IMR-90 (cell line): ENCODE measurements at regions not wholly inside any gene's neighbourhood (a gene's known extent, or its start where the extent isn't known, plus 50 kb on each side); places are given as distances from the start of the nearest gene placed in this dataset.

Experiments
- ATAC-seq: fragments of 200-7000 bp; cut with Tn5 transposase; 2 replicates; pipeline ENCODE4 v1.9.1; 2020; ENCODE audit warnings: low read depth, mild to moderate bottlenecking, moderate library complexity
- BruUV-seq: library from RNA; stranded (reverse); fragments of 400-500 nt; replicated peaks from 2 replicates; lab custom pipeline; 2021; lab: Mats Ljungman, UMichigan
- CTCF ChIA-PET: fragments of 300-600 bp; formaldehyde crosslinking; extraction: SDS; loops from one replicate; lab custom pipeline; 2021; ENCODE audit warnings: antibody characterized with exemption; lab: Yijun Ruan, JAX
- POLR2A ChIA-PET: fragments of 300-600 bp; sonication (Branson Sonifier 250); formaldehyde crosslinking; loops from one replicate; lab custom pipeline; 2022; ENCODE audit warnings: antibody characterized with exemption; ENCODE audit not compliant: unreplicated experiment; lab: Charles Lee
- DNase-seq: peaks from one replicate; pipeline ENCODE4 v3.0.0; 2013
- H2AFZ ChIP-seq: replicated peaks from 2 replicates; pipeline ENCODE3; 2013; ENCODE audit warnings: low read length, mild to moderate bottlenecking; ENCODE audit not compliant: poor library complexity
- H2AK5ac ChIP-seq: 2 replicates; pipeline ENCODE4 v1.6.1; 2013; ENCODE audit warnings: low read depth, low read length, inconsistent platforms
- H2AK9ac ChIP-seq: replicated peaks from 2 replicates; pipeline ENCODE3; 2013; ENCODE audit warnings: mild to moderate bottlenecking, low read depth, low read length, moderate library complexity; ENCODE audit not compliant: poor library complexity
- H2BK120ac ChIP-seq: 2 replicates; pipeline ENCODE4 v1.6.1; 2013; ENCODE audit warnings: low read depth, low read length, inconsistent platforms
- H2BK15ac ChIP-seq: 3 replicates; pipeline ENCODE4 v1.6.1; 2013; ENCODE audit warnings: low read depth, low read length, inconsistent platforms
- H2BK20ac ChIP-seq: 2 replicates; pipeline ENCODE4 v1.6.1; 2013; ENCODE audit warnings: low read depth, mild to moderate bottlenecking, inconsistent platforms, low read length, moderate library complexity
- H2BK5ac ChIP-seq: 2 replicates; pipeline ENCODE4 v1.6.1; 2013; ENCODE audit warnings: mild to moderate bottlenecking, low read depth, low read length, inconsistent platforms; ENCODE audit not compliant: poor library complexity, severe bottlenecking
- H3K14ac ChIP-seq: replicated peaks from 2 replicates; pipeline ENCODE4 v1.6.1; 2013; ENCODE audit warnings: low read depth, low read length, inconsistent platforms
- H3K18ac ChIP-seq: 2 replicates; pipeline ENCODE4 v1.6.1; 2013; ENCODE audit warnings: low read depth, low read length, control low read depth
- H3K23ac ChIP-seq: 2 replicates; pipeline ENCODE4 v1.6.1; 2013; ENCODE audit warnings: low read depth, low read length, inconsistent platforms
- H3K27ac ChIP-seq: 2 replicates; pipeline ENCODE4 v1.5.1; 2013; ENCODE audit warnings: mild to moderate bottlenecking, control low read depth, low read length; ENCODE audit not compliant: insufficient read depth
- H3K27me3 ChIP-seq: 2 replicates; pipeline ENCODE4 v1.6.1; 2013; ENCODE audit warnings: low read length; ENCODE audit not compliant: control insufficient read depth, insufficient read depth
- H3K36me3 ChIP-seq: 2 replicates; pipeline ENCODE4 v1.6.1; 2013; ENCODE audit warnings: low read length, mixed read lengths; ENCODE audit not compliant: control insufficient read depth, insufficient read depth
- H3K4ac ChIP-seq: 2 replicates; pipeline ENCODE4 v1.6.1; 2013; ENCODE audit warnings: low read depth, low read length, inconsistent platforms
- H3K4me1 ChIP-seq: 2 replicates; pipeline ENCODE4 v1.6.1; 2013; ENCODE audit warnings: low read length, mixed read lengths; ENCODE audit not compliant: control insufficient read depth, insufficient read depth
- H3K4me2 ChIP-seq: 2 replicates; pipeline ENCODE4 v1.6.1; 2013; ENCODE audit warnings: low read depth, mild to moderate bottlenecking, control low read depth, low read length, moderate library complexity
- H3K4me3 ChIP-seq: 2 replicates; pipeline ENCODE4 v1.5.1; 2013; ENCODE audit warnings: low read depth, mild to moderate bottlenecking, control low read depth, low read length, moderate library complexity; ENCODE audit not compliant: insufficient read depth
- H3K56ac ChIP-seq: 2 replicates; pipeline ENCODE4 v1.6.1; 2013; ENCODE audit warnings: low read length, inconsistent platforms; ENCODE audit not compliant: insufficient read depth; ENCODE audit errors: extremely low read depth
- H3K79me1 ChIP-seq, 2 experiments: 2 replicates each; pipeline ENCODE4 v1.6.1; 2013; ENCODE audit warnings: low read length in 2 of 2, inconsistent platforms in 1 of 2, low read depth in 1 of 2
- H3K9ac ChIP-seq: 2 replicates; pipeline ENCODE4 v1.6.1; 2013; ENCODE audit warnings: low read depth, low read length, control low read depth
- H3K9me1 ChIP-seq: 2 replicates; pipeline ENCODE4 v1.6.1; 2013; ENCODE audit warnings: low read length, inconsistent platforms; ENCODE audit not compliant: insufficient read depth
- H3K9me3 ChIP-seq: 2 replicates; pipeline ENCODE4 v1.6.1; 2013; ENCODE audit warnings: low read length; ENCODE audit not compliant: control insufficient read depth, insufficient read depth
- H4K20me1 ChIP-seq: 2 replicates; pipeline ENCODE4 v1.6.1; 2013; ENCODE audit warnings: low read length, inconsistent platforms; ENCODE audit not compliant: insufficient read depth
- H4K5ac ChIP-seq: 2 replicates; pipeline ENCODE4 v1.6.1; 2013; ENCODE audit warnings: mild to moderate bottlenecking, low read depth, low read length, control low read depth
- H4K8ac ChIP-seq, 2 experiments: 2 replicates each; pipeline ENCODE4 v1.6.1; 2013; ENCODE audit warnings: low read depth in 2 of 2, low read length in 2 of 2, control low read depth in 1 of 2, inconsistent platforms in 1 of 2
- H4K91ac ChIP-seq: 2 replicates; pipeline ENCODE4 v1.6.1; 2013; ENCODE audit warnings: low read depth, low read length, inconsistent platforms; ENCODE audit not compliant: insufficient read depth
- CHD1 ChIP-seq: IDR thresholded peaks from 2 replicates; pipeline ENCODE4 v1.6.1; 2012; ENCODE audit warnings: low read depth, low read length, improper control_type of control experiment
- CTCF ChIP-seq: conservative IDR thresholded peaks from 2 replicates; pipeline ENCODE4 v1.5.1; 2012; ENCODE audit warnings: mild to moderate bottlenecking, low read depth, low read length, improper control_type of control experiment
- FOS ChIP-seq: fragments of 150-350 bp; IDR thresholded peaks from 2 replicates; pipeline ENCODE4 v1.6.1; 2016; ENCODE audit warnings: low read depth, low read length
- MAFK ChIP-seq: IDR thresholded peaks from 2 replicates; pipeline ENCODE4 v1.6.1; 2012; ENCODE audit warnings: low read depth, low read length, improper control_type of control experiment
- MXI1 ChIP-seq: IDR thresholded peaks from 2 replicates; pipeline ENCODE4 v1.6.1; 2012; ENCODE audit warnings: low read depth, mild to moderate bottlenecking, low read length, moderate library complexity, borderline replicate concordance
- POLR2A ChIP-seq: IDR thresholded peaks from 2 replicates; pipeline ENCODE4 v1.6.1; 2012; ENCODE audit warnings: mild to moderate bottlenecking, low read depth, low read length
- RFX5 ChIP-seq: IDR thresholded peaks from 2 replicates; pipeline ENCODE4 v1.8.0; 2012; ENCODE audit warnings: low read depth, mild to moderate bottlenecking, low read length, moderate library complexity
- SMC3 ChIP-seq: fragments of 150-350 bp; IDR thresholded peaks from 2 replicates; pipeline ENCODE4 v1.6.1; 2016; ENCODE audit warnings: low read depth, mild to moderate bottlenecking, antibody characterized with exemption, low read length, moderate library complexity
- WGBS, 2 experiments: methylation state at CpG; one replicate each; pipeline versions ENCODE4 v1.1.5 to v1.1.7; 2013; ENCODE audit warnings: missing lambda C conversion rate in 2 of 2; ENCODE audit not compliant: insufficient read length in 1 of 2; ENCODE audit errors: extremely low coverage in 2 of 2; 5-methylcytosine and 5-hydroxymethylcytosine counted together
- dilution Hi-C: fragments of 300-500 bp; cut with HindIII; formaldehyde crosslinking; loops from one replicate; pipeline ENCODE4 v1.14.3; 2018; ENCODE audit warnings: low sequenced_read_pairs; ENCODE audit not compliant: unreplicated experiment
- in situ Hi-C: fragments of 300-500 bp; cut with MboI; formaldehyde crosslinking; loops from 3 replicates; pipeline ENCODE4 v1.14.3; 2019; ENCODE audit warnings: low sequenced_read_pairs, inconsistent platforms, mixed read lengths
- intact Hi-C: fragments of 100-400 bp; cut with micrococcal nuclease; formaldehyde crosslinking; loops from 2 replicates; pipeline ENCODE4 v1.10.0; 2022

GRCh38 chr1:238199325-238199724 is 308.6 kb upstream of the ZP4 start:
- H3K4ac ChIP-seq, result no peak overlapping the region
- no peak overlapping the region for H2BK20ac ChIP-seq
- WGBS, 2 experiments, result no CpG with 5 or more reads among the region's 1 CpG
- TF ChIP-seq SMC3 (no peak), CHD1 (no peak), FOS (no peak), MAFK (no peak), MXI1 (no peak), POLR2A (no peak), RFX5 (no peak), CTCF (no peak)
- no peak overlapping the region for H3K4me3 ChIP-seq
- H3K4me2 ChIP-seq, result no peak overlapping the region
- H4K20me1 ChIP-seq, result no peaks in the 10 kb centered on the region
- H3K36me3 ChIP-seq, result no peaks in the 10 kb centered on the region
- H3K14ac ChIP-seq, result no peak overlapping the region
- H3K27ac ChIP-seq, result no peak overlapping the region
- H3K9me1 ChIP-seq, result no peaks in the 10 kb centered on the region
- H4K91ac ChIP-seq, result no peak overlapping the region
- H3K18ac ChIP-seq, result no peak overlapping the region
- H3K4me1 ChIP-seq, result no peaks in the 10 kb centered on the region
- no peak overlapping the region for H2BK120ac ChIP-seq
- H3K9me3 ChIP-seq, result peaks cover 6% of the 10 kb centered on the region; the same call in 1 of the 2 replicates
- no TSS peak for BruUV-seq
- H2BK5ac ChIP-seq, result no peak overlapping the region
- H3K79me1 ChIP-seq, result no peaks in the 10 kb centered on the region
- no peak overlapping the region for H2AFZ ChIP-seq
- DNase-seq (no peak), ATAC-seq (no peak)
- no peak overlapping the region for H2AK5ac ChIP-seq
- no peak overlapping the region for H2AK9ac ChIP-seq
- no peak overlapping the region for H3K56ac ChIP-seq
- no peak overlapping the region for H4K5ac ChIP-seq
- H3K9ac ChIP-seq, result no peak overlapping the region
- H3K23ac ChIP-seq, result no peak overlapping the region
- dilution Hi-C loops (no loop called here), in situ Hi-C loops (no loop called here), intact Hi-C loops (no loop called here)
- no peak overlapping the region for H2BK15ac ChIP-seq
- ChIA-PET CTCF (interaction anchor here (0.7 to 1.1 kb wide), 3 partner anchors 11 to 958 kb away, joined by 3 to 4 read pairs (median 3); no protein-coding TSS in a partner anchor), POLR2A (no interaction called here)
- H3K27me3 ChIP-seq, result no peaks in the 10 kb centered on the region
- no peak overlapping the region for H4K8ac ChIP-seq
